Gastroesophageal sphincter (tissue), 4 donors: ENCODE measurements at regions not wholly inside any gene's neighbourhood (a gene's known extent, or its start where the extent isn't known, plus 50 kb on each side); places are given as distances from the start of the nearest gene placed in this dataset.
A peak's percentile ranks its signal among the peaks of the same experiment; 100 is the strongest.
"Not testable (repeated sequence)": the region's sequence is repeated elsewhere in the genome, so short reads cannot be mapped to it uniquely, and the experiment has no call there.

Source experiments
- ATAC-seq: fragments of 150-250 bp; one replicate; pipeline ENCODE4 v1.9.1; 2016; ENCODE audit warnings: mild to moderate bottlenecking, moderate library complexity
- H3K27ac ChIP-seq, 4 donors: fragments of 200-600 bp; sonication (generic) in 3 of 4; 1 replicate in 3 of 4; 2 replicates in 1 of 4; pipeline ENCODE4 v1.5.1; 2016 to 2019
- H3K27me3 ChIP-seq: fragments of 200-600 bp; sonication (generic); one replicate; pipeline ENCODE4 v1.5.1; 2019
- H3K36me3 ChIP-seq, 2 donors: fragments of 200-600 bp; sonication (generic); one replicate each; pipeline ENCODE4 v1.5.1; 2019; ENCODE audit warnings: control low read depth in 1 of 2
- H3K4me1 ChIP-seq, 3 donors: fragments of 200-600 bp; sonication (generic); 1 replicate in 2 of 3; 2 replicates in 1 of 3; pipeline ENCODE4 v1.5.1; 2016 to 2019; ENCODE audit warnings: control low read depth in 2 of 3
- H3K4me3 ChIP-seq, 2 donors: fragments of 200-600 bp; sonication (generic); one replicate each; pipeline ENCODE4 v1.5.1; 2019; ENCODE audit warnings: mild to moderate bottlenecking in 1 of 2, moderate library complexity in 1 of 2
- H3K9me3 ChIP-seq, 3 donors: fragments of 200-600 bp; sonication (generic); one replicate each; pipeline ENCODE4 v1.5.1; 2017 to 2019; ENCODE audit warnings: control low read depth in 2 of 3
- EP300 ChIP-seq: sonication (generic); formaldehyde crosslinking; IDR thresholded peaks from one replicate; pipeline ENCODE4 v1.6.1; 2017; ENCODE audit warnings: antibody characterized with exemption, mild to moderate bottlenecking
- POLR2A ChIP-seq, 2 donors: fragments of 450-650 bp; IDR thresholded peaks; one replicate each; pipeline ENCODE4 v1.6.1; 2017; ENCODE audit warnings: antibody characterized with exemption in 2 of 2, mild to moderate bottlenecking in 2 of 2, moderate library complexity in 1 of 2
- POLR2AphosphoS5 ChIP-seq: sonication (generic); formaldehyde crosslinking; IDR thresholded peaks from one replicate; pipeline ENCODE4 v1.6.1; 2017; ENCODE audit warnings: antibody characterized with exemption
- WGBS, 2 donors: methylation state at CpG; one replicate each; pipeline ENCODE4 v1.1.5; 2018; ENCODE audit warnings: low coverage in 1 of 2; 5-methylcytosine and 5-hydroxymethylcytosine counted together
- TF ChIP-seq, protein P1 (sequence below), 4 experiments: fragments of 200-600 bp in 2 of 4; fragments of 450-650 bp in 2 of 4; sonication (generic) in 1 of 4; IDR thresholded peaks; one replicate each; pipeline ENCODE4 v1.5.1; 2017 to 2019; ENCODE audit warnings: antibody characterized with exemption in 4 of 4, mild to moderate bottlenecking in 2 of 4, moderate library complexity in 2 of 4

DNA sequence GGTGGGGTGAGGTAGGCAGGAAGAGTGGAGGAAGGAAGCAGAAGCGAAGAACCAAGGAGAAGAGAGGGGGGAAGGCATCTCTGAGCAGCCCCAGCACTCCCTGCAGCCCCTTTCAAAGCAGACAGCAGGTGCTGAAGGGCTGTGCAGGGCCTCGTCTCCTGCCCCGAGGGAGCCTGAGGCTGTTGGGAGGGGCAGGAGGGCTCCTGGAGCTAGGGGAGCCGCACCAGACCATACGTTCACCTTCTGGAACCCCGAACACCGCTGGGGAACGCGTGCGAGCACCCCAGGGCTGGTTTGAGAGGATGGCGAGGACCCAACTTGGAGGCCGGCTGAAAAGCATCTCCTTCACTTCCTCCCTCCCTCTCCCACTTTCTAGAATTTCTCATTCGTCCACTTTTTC is 259.8 kb downstream of the FAM43A start:
- no peak for ATAC-seq
- TF ChIP-seq POLR2AphosphoS5 (no peak), EP300 (no peak), POLR2A (IDR thresholded peaks at IDR 0.05) (no peak)
- Histone ChIP-seq H3K27me3 (peaks cover 3% of the 10 kb centered on the region), H3K4me1 (no peaks in the 10 kb centered on the region), H3K9me3 (peaks cover 0 to 11% (median 0%) of the 10 kb centered on the region in 3 donors), H3K36me3 (no peaks in the 10 kb centered on the region), H3K27ac (no peak overlapping the region), H3K4me3 (no peak overlapping the region)
- 63 to 76% methylated on average over 8 to 13 of the region's 13 CpGs for WGBS, 2 donors

DNA sequence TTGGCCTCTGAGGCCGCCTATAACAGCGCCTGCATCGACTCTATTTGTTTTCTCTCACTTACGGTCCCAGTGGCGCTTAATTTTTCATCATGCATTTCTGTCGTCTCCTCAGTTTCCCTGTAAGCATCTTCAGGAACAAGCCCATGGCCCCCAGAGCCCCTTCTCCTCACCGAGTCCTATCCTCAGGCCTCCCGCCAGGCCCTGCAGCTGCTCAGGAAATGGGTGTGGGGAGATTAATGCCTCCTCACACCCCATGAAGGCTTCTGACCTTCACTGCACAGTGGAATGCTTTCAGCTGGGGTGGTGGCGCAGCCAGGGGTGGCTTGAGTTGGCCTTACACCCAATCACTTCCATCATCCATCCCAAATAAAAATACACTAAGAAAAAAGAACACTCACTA is 260.4 kb downstream of the FAM43A start:
- H3K9me3 ChIP-seq = peaks cover 0 to 11% (median 0%) of the 10 kb centered on the region in 3 donors
- ATAC-seq = no peak
- H3K36me3 ChIP-seq = no peaks in the 10 kb centered on the region
- TF ChIP-seq POLR2AphosphoS5 (no peak), POLR2A (IDR thresholded peaks at IDR 0.05) (no peak), EP300 (no peak)
- TF ChIP-seq, protein P1, sequence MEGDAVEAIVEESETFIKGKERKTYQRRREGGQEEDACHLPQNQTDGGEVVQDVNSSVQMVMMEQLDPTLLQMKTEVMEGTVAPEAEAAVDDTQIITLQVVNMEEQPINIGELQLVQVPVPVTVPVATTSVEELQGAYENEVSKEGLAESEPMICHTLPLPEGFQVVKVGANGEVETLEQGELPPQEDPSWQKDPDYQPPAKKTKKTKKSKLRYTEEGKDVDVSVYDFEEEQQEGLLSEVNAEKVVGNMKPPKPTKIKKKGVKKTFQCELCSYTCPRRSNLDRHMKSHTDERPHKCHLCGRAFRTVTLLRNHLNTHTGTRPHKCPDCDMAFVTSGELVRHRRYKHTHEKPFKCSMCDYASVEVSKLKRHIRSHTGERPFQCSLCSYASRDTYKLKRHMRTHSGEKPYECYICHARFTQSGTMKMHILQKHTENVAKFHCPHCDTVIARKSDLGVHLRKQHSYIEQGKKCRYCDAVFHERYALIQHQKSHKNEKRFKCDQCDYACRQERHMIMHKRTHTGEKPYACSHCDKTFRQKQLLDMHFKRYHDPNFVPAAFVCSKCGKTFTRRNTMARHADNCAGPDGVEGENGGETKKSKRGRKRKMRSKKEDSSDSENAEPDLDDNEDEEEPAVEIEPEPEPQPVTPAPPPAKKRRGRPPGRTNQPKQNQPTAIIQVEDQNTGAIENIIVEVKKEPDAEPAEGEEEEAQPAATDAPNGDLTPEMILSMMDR (IDR thresholded peaks at IDR 0.05) = no peak
- WGBS, 2 donors = 72 to 80% methylated on average over 5 to 9 of the region's 9 CpGs
- H3K4me3 ChIP-seq = no peak overlapping the region
- H3K27ac ChIP-seq = no peak overlapping the region
- no peaks in the 10 kb centered on the region for H3K4me1 ChIP-seq
- H3K27me3 ChIP-seq = peaks cover 3% of the 10 kb centered on the region

DNA sequence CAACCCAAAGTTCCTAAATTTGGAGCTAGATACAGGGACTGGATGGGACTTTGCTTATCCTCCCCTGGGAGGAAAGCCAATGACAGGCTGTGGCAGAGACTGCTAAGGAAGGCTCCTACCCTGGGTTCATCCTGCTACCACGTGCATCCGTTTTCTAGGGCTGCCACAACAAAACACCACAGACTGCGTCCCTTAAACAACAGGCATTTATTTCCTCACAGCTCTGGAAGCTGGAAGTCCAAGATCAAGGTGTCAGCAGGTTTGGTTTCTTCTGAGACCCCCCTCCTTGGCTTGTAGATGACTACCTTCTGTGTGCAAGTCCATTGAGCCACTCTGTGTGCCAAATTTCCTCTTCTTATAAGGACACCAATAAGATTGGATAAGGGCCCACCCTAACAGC is 263.9 kb downstream of the FAM43A start:
- 67 to 81% methylated on average over 3 of the region's 3 CpGs for WGBS, 2 donors
- no peaks in the 10 kb centered on the region for H3K36me3 ChIP-seq
- no peak overlapping the region for H3K4me3 ChIP-seq
- TF ChIP-seq POLR2AphosphoS5 (no peak), POLR2A (IDR thresholded peaks at IDR 0.05) (no peak), EP300 (no peak)
- TF ChIP-seq, protein P1 (IDR thresholded peaks at IDR 0.05) = no peak
- H3K9me3 ChIP-seq = peaks cover 0 to 11% (median 0%) of the 10 kb centered on the region in 3 donors
- ATAC-seq = no peak
- H3K27me3 ChIP-seq = no peaks in the 10 kb centered on the region
- H3K4me1 ChIP-seq = peaks cover 0 to 15% (median 0%) of the 10 kb centered on the region in 3 donors
- H3K27ac ChIP-seq = no peak overlapping the region

DNA sequence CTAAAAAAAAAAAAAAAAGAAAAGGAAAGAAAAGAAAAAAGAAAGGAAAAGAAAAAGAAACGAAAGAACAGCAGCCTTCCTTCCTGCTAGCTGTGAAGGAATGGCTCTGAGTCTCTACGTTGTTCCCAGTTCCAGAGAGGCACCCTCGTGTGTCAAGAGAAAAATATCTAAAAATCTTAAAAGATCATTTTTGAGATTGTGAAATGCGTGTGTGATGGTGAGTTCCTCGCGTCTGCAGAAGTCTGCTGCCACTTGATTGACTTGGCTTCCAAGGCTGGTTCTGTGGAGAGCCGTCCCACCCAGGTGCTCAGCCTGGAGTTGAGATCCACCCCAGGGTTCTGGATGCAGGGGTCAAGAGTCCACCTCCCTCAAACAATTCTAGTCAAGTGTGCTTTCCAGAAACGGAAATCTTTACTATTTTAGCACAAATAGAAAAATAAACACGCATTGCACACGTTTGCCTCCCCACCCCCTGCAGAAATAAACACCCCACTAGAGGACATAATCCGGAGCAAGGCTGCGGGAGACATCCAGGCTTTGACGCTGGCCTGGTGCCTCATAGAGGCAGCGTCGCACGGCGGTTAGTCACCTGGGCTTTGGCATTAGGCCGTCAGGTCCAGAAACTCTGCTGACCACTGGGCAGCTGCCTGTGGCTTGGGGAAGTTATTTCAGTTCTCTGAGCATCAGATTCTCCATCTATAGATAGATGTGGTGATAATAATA is 265.4 kb downstream of the FAM43A start:
- no peak for ATAC-seq

DNA sequence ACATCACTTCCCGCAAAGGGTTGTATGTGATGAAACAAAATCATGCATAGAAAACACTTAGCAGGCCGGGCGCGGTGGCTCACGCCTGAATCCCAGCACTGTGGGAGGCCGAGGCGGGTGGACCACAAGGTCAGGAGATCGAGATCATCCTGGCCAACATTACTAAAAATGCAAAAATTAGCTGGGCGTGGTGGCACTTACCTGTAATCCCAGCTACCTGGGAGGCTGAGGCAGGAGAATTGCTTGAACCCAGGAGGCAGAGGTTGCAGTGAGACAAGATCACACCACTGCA is 265.9 kb downstream of the FAM43A start:
- H3K27ac ChIP-seq = peak overlapping the region in 1 of 4 donors; percentile 49
- peaks cover 0 to 15% (median 0%) of the 10 kb centered on the region in 3 donors for H3K4me1 ChIP-seq
- H3K9me3 ChIP-seq = peaks cover 0 to 11% (median 0%) of the 10 kb centered on the region in 3 donors
- not testable (repeated sequence) for H3K27me3 ChIP-seq, H3K4me3 ChIP-seq, ATAC-seq, H3K36me3 ChIP-seq
- 68 to 83% methylated on average over 1 to 2 of the region's 9 CpGs for WGBS, 2 donors

More for the DNA sequence above, 265.4 kb downstream of the FAM43A start:
- H3K27ac ChIP-seq = no peak overlapping the region
- WGBS, 2 donors = 74 to 81% methylated on average over 7 to 9 of the region's 18 CpGs
- H3K27me3 ChIP-seq = no peaks in the 10 kb centered on the region
- no peak overlapping the region for H3K4me3 ChIP-seq
- peaks cover 0 to 15% (median 0%) of the 10 kb centered on the region in 3 donors for H3K4me1 ChIP-seq
- TF ChIP-seq, protein P1 (IDR thresholded peaks at IDR 0.05) = no peak
- TF ChIP-seq EP300 (no peak), POLR2AphosphoS5 (no peak), POLR2A (IDR thresholded peaks at IDR 0.05) (no peak)
- H3K9me3 ChIP-seq = peaks cover 0 to 11% (median 0%) of the 10 kb centered on the region in 3 donors
- H3K36me3 ChIP-seq = no peaks in the 10 kb centered on the region

DNA sequence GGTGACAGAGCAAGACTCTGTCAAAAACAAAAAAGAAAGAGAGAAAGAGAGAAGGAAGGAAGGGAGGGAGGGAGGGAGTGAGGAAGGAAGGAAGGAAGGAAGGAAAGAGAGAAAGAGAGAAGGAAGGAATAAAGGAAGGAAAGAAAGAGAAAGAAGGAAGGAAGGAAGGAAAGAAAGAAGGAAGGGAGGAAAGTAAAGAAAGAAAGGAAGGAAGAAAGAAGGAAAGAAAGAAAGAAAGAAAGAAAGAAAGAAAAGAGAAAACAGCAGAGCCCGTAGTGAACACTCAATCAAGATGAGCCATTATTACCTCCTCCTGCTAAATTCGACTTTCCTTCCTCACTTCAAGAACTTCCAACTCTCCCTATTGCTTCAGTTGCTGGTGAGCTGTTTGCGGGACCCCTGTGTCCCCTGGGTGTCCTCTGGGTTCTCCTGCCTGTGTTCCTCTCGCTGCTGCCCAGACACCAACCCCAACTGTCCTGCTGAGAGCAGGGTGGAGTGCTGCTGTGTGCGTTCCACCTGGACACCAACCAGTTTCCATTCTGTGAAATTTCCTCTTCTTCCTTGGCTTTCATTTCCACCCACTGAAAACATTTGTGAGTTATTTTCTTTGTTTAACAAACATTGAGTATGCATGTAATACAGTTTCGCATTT is 266.4 kb downstream of the FAM43A start:
- Histone ChIP-seq H3K27ac (peak overlapping the region in 3 of 4 donors; percentile 22 to 49 (median 24)), H3K9me3 (peaks cover 0 to 11% (median 0%) of the 10 kb centered on the region in 3 donors), H3K4me3 (no peak overlapping the region), H3K4me1 (peaks cover 0 to 15% (median 0%) of the 10 kb centered on the region in 3 donors), H3K27me3 (no peaks in the 10 kb centered on the region), H3K36me3 (no peaks in the 10 kb centered on the region)
- ATAC-seq = no peak
- 48 to 57% methylated on average over 5 to 6 of the region's 6 CpGs for WGBS, 2 donors
- TF ChIP-seq EP300 = no peak
- TF ChIP-seq POLR2A (IDR thresholded peaks at IDR 0.05) = no peak
- TF ChIP-seq POLR2AphosphoS5 = no peak
